Pancreas (tissue), 10 donors: ENCODE measurements at regions not wholly inside any gene's neighbourhood (a gene's known extent, or its start where the extent isn't known, plus 50 kb on each side); places are given as distances from the start of the nearest gene placed in this dataset.

Experiments used
- ATAC-seq, 4 donors: fragments of 200-7000 bp; cut with Tn5 transposase; one replicate each; pipeline versions ENCODE4 v1.8.0 to v1.9.1; 2020; ENCODE audit warnings: mild to moderate bottlenecking in 4 of 4, moderate library complexity in 4 of 4
- DNase-seq, 6 donors: peaks; one replicate each; pipeline ENCODE4 v3.0.0-alpha.2; 2020
- FAIRE-seq: peaks from 2 replicates; lab custom pipeline; 2012; peaks lifted over from hg19 to GRCh38; lab: Jason Lieb, UNC
- H3K27ac ChIP-seq, 4 donors: fragments of 200-600 bp; sonication (generic); 1 replicate in 3 of 4; 2 replicates in 1 of 4; pipeline versions ENCODE4 v1.5.0 to v1.8.0; 2020
- H3K27me3 ChIP-seq, 4 donors: fragments of 200-600 bp; one replicate each; pipeline ENCODE4 v1.8.0; 2021
- H3K36me3 ChIP-seq, 3 donors: fragments of 200-600 bp; sonication (generic) in 1 of 3; one replicate each; pipeline versions ENCODE4 v1.5.0 to v1.8.0; 2020 to 2021
- H3K4me1 ChIP-seq, 3 donors: fragments of 200-600 bp; one replicate each; pipeline ENCODE4 v1.8.0; 2021
- H3K4me3 ChIP-seq, 4 donors: fragments of 200-600 bp; sonication (generic) in 2 of 4; one replicate each; pipeline versions ENCODE4 v1.5.0 to v1.8.0; 2020 to 2021
- H3K9me3 ChIP-seq, 4 donors: fragments of 200-600 bp; one replicate each; pipeline ENCODE4 v1.8.0; 2021
- WGBS, 2 donors: extraction: QIAGEN DNeasy Blood & Tissue Kit; methylation state at CpG; one replicate each; pipeline ENCODE4 v1.1.7; 2013; 5-methylcytosine and 5-hydroxymethylcytosine counted together
- intact Hi-C, 3 donors: fragments of 100-400 bp; cut with DNase I; formaldehyde crosslinking; loops; one replicate each; pipeline versions ENCODE4 v1.11.1 to v1.14.2; 2022
- TF ChIP-seq, protein P1 (sequence below), 4 donors: fragments of 200-600 bp; sonication (generic) in 3 of 4; IDR thresholded peaks; one replicate each; pipeline versions ENCODE4 v1.5.0 to v1.8.0; 2021; ENCODE audit warnings: antibody characterized with exemption in 4 of 4
- donor health status: healthy with polysubstance abuse.
- donor health status: DM: no; HTN: no; CAD: no; lungs with moderate emphysema.
- donor health status: DM: no; HTN: no; CAD: no.
- donor health status: control.
- donor health status: control.
- donor health status: Bipolar disorder and iron deficiency.
- donor health status: DM: yes; HTN: yes; CAD: no.
- donor health status: DM: no; HTN: no; CAD: no.
- donor health status: DM: no; HTN: no; CAD: no.
- donor health status: DM: yes; HTN: yes; CAD: no.

DNA sequence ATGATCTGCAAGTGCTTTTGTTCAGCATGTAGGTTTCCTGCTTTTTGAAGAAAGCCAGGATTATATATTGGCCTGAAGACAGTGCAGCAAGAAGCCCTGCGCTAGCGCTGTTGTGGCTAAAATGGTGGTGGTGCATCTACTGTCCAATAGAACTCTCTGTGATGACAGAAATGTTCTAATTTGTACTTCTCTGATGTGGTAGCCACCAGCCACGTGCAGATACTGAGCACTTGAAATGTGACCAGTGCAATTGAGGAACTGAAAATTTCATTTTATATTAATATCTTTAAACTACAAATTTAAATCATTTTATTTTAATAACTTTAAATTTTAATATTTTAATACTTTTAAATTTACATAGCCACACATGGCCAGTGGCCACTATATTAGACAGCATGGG lies 73.0 kb upstream of the PAX6 start:
- TF ChIP-seq, protein P1, sequence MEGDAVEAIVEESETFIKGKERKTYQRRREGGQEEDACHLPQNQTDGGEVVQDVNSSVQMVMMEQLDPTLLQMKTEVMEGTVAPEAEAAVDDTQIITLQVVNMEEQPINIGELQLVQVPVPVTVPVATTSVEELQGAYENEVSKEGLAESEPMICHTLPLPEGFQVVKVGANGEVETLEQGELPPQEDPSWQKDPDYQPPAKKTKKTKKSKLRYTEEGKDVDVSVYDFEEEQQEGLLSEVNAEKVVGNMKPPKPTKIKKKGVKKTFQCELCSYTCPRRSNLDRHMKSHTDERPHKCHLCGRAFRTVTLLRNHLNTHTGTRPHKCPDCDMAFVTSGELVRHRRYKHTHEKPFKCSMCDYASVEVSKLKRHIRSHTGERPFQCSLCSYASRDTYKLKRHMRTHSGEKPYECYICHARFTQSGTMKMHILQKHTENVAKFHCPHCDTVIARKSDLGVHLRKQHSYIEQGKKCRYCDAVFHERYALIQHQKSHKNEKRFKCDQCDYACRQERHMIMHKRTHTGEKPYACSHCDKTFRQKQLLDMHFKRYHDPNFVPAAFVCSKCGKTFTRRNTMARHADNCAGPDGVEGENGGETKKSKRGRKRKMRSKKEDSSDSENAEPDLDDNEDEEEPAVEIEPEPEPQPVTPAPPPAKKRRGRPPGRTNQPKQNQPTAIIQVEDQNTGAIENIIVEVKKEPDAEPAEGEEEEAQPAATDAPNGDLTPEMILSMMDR (IDR thresholded peaks at IDR 0.05), result no peak
- no peak for DNase-seq
- no peak for ATAC-seq
- no peaks in the 10 kb centered on the region for H3K9me3 ChIP-seq
- H3K27me3 ChIP-seq, result no peaks in the 10 kb centered on the region
- intact Hi-C loops, result no loop called here
- no peaks in the 10 kb centered on the region for H3K4me1 ChIP-seq
- no peak overlapping the region for H3K4me3 ChIP-seq
- FAIRE-seq, result no peak
- H3K27ac ChIP-seq, result no peak overlapping the region
- no peaks in the 10 kb centered on the region for H3K36me3 ChIP-seq
- 74 to 78% methylated on average over 3 of the region's 3 CpGs for WGBS, 2 donors

DNA sequence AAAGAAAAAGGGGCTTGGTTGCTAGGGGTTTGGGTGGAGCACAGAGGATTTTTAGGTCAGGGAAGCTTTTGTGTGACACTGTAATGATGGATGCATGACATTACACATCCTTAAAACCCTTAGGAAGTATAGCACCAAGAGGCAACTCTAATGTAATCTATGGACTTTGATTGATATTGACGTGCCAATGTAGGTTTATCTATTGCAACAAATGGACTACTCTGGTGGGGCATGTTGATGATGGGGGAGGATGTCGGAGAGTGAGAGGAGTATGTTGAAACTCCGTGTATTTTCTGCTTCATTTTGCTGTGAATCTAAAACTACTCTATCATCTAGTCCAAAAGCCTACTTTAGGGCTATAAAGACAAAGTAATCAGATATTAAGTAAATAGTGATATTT lies 72.3 kb upstream of the PAX6 start:
- intact Hi-C loops, result no loop called here
- Histone ChIP-seq H3K27me3 (peaks cover 0 to 3% (median 0%) of the 10 kb centered on the region in 4 donors), H3K27ac (no peak overlapping the region), H3K4me1 (no peaks in the 10 kb centered on the region), H3K9me3 (no peaks in the 10 kb centered on the region), H3K36me3 (no peaks in the 10 kb centered on the region), H3K4me3 (no peak overlapping the region)
- 41 to 44% methylated on average over 3 of the region's 3 CpGs for WGBS, 2 donors
- no peak for ATAC-seq
- DNase-seq, result no peak
- TF ChIP-seq, protein P1 (IDR thresholded peaks at IDR 0.05), result no peak
- FAIRE-seq, result no peak

DNA sequence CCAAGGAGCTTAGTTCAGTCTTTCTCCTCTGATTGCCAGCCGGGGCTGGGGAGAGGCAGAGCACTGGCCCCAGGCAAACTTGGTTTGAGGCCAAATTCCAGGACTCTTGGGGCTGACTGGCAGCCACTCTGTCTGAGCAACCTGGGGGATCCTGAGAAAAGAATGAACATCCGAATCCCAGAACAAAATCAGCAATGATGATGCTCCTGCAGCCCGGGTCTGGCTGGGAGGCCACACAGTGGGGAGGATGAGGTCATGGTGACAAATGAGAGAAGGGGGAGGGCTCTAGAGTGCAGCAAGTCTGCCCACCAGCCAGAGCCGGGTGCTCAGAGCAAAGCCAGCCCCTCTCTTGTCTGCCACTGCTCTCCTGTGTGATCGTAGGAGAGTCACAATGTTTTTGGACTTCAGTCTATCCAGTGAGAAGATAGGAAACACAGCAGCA lies 71.8 kb upstream of the PAX6 start:
- intact Hi-C loops, result no loop called here
- no peak for ATAC-seq
- TF ChIP-seq, protein P1 (IDR thresholded peaks at IDR 0.05), result no peak
- no peak for DNase-seq
- H3K27ac ChIP-seq, result no peak overlapping the region
- no peaks in the 10 kb centered on the region for H3K9me3 ChIP-seq
- H3K27me3 ChIP-seq, result peaks cover 0 to 3% (median 0%) of the 10 kb centered on the region in 4 donors
- FAIRE-seq, result no peak
- no peaks in the 10 kb centered on the region for H3K4me1 ChIP-seq
- no peak overlapping the region for H3K4me3 ChIP-seq
- 13 to 17% methylated on average over 5 of the region's 5 CpGs for WGBS, 2 donors
- no peaks in the 10 kb centered on the region for H3K36me3 ChIP-seq

DNA sequence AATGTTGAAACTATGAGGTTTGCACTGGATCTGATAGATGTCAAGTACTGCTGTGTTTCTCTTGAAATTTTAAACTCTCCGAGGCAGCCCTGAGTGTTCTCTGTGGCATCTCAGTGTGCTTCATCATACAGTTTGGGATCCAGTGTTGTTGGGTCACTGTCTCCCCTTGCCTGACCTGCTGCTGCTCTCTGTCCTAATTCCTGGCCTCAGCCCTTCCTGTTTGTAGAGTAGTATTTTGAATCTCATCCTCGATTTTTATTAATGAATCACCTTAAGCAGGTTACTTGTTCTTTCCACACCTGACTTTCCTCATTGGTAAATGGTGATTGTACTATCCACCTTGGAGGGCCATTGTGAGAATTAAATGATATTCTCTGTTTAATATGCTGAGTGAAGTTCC lies 70.7 kb upstream of the PAX6 start:
- ATAC-seq (no peak), FAIRE-seq (no peak), DNase-seq (no peak)
- WGBS, 2 donors, result 30 to 41% methylated on average over 2 of the region's 2 CpGs
- peaks cover 0 to 3% (median 0%) of the 10 kb centered on the region in 4 donors for H3K27me3 ChIP-seq
- intact Hi-C loops, result no loop called here
- no peaks in the 10 kb centered on the region for H3K4me1 ChIP-seq
- no peaks in the 10 kb centered on the region for H3K9me3 ChIP-seq
- no peaks in the 10 kb centered on the region for H3K36me3 ChIP-seq
- H3K27ac ChIP-seq, result no peak overlapping the region
- TF ChIP-seq, protein P1 (IDR thresholded peaks at IDR 0.05), result no peak
- no peak overlapping the region for H3K4me3 ChIP-seq

DNA sequence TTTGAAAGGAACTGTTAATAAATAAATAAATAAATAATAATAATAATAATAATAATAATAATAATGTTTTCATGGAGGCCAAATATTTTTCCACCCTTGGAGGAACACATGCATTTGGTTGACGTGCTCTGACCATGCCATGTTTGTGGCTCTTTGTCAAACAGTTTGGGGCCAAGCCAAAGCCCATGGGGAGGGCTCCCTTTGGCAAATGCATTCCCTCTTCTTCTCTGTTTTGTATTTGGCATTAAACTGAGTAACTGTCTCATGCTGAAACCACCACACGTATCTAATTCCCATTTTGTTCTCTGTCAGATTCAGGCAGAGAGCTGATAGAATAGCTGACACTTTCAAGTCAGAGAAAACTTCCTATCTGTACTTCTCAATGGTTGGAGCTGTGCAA lies 68.6 kb upstream of the PAX6 start:
- H3K4me3 ChIP-seq, result no peak overlapping the region
- H3K9me3 ChIP-seq, result no peaks in the 10 kb centered on the region
- no peaks in the 10 kb centered on the region for H3K4me1 ChIP-seq
- H3K27me3 ChIP-seq, result peaks cover 0 to 3% (median 0%) of the 10 kb centered on the region in 4 donors
- intact Hi-C loops, result no loop called here
- ATAC-seq (no peak), FAIRE-seq (no peak), DNase-seq (no peak)
- TF ChIP-seq, protein P1 (IDR thresholded peaks at IDR 0.05), result no peak
- 57 to 69% methylated on average over 2 of the region's 2 CpGs for WGBS, 2 donors
- H3K27ac ChIP-seq, result no peak overlapping the region
- H3K36me3 ChIP-seq, result no peaks in the 10 kb centered on the region
